Activated T-helper 17 cell treated with anti-CD3 and anti-CD28 coated beads, Interleukin-2, amount 50 U/mL, for 72 hours (primary cell): ENCODE measurements at regions not wholly inside any gene's neighbourhood (a gene's known extent, or its start where the extent isn't known, plus 50 kb on each side); places are given as distances from the start of the nearest gene placed in this dataset.

Experiments used
- ATAC-seq: fragments of 150-1000 bp; cut with Tn5 transposase; replicated peaks from 2 replicates; pipeline ENCODE4 v1.10.0; 2021; ENCODE audit warnings: mild to moderate bottlenecking, moderate library complexity
- H3K27ac Mint-ChIP-seq: one replicate; pipeline ENCODE4 v1.8.0; 2022; ENCODE audit warnings: mixed read lengths
- H3K27me3 Mint-ChIP-seq: one replicate; pipeline ENCODE4 v1.8.0; 2022; ENCODE audit warnings: mixed read lengths
- H3K36me3 Mint-ChIP-seq: one replicate; pipeline ENCODE4 v1.8.0; 2022; ENCODE audit warnings: low read depth, mild to moderate bottlenecking, mixed read lengths
- H3K4me1 Mint-ChIP-seq: one replicate; pipeline ENCODE4 v1.8.0; 2022; ENCODE audit warnings: mixed read lengths
- H3K4me3 Mint-ChIP-seq: one replicate; pipeline ENCODE4 v1.8.0; 2022; ENCODE audit warnings: mild to moderate bottlenecking, mixed read lengths
- H3K9me3 Mint-ChIP-seq: one replicate; pipeline ENCODE4 v1.8.0; 2022; ENCODE audit warnings: mixed read lengths

- no peaks in the 10 kb centered on the region for H3K36me3 Mint-ChIP-seq
- H3K27me3 Mint-ChIP-seq = no peaks in the 10 kb centered on the region
- H3K27ac Mint-ChIP-seq = no peak overlapping the region
- no peak overlapping the region for H3K4me3 Mint-ChIP-seq
- no peaks in the 10 kb centered on the region for H3K4me1 Mint-ChIP-seq
- ATAC-seq = no peak
- peaks cover 25% of the 10 kb centered on the region for H3K9me3 Mint-ChIP-seq
These were observed 635.3 kb downstream of the CDH11 start for GRCh38 chr16:64486561-64486960.

- no peak for ATAC-seq
- Mint-ChIP-seq H3K4me1 (no peaks in the 10 kb centered on the region), H3K4me3 (no peak overlapping the region), H3K36me3 (no peaks in the 10 kb centered on the region), H3K9me3 (peaks cover 16% of the 10 kb centered on the region), H3K27ac (no peak overlapping the region), H3K27me3 (no peaks in the 10 kb centered on the region)
These were observed 640.4 kb downstream of the CDH11 start for GRCh38 chr16:64481497-64481896.

- no peak for ATAC-seq
- H3K27ac Mint-ChIP-seq = no peak overlapping the region
- H3K27me3 Mint-ChIP-seq = no peaks in the 10 kb centered on the region
- H3K4me3 Mint-ChIP-seq = no peak overlapping the region
- peaks cover 24% of the 10 kb centered on the region for H3K9me3 Mint-ChIP-seq
- H3K4me1 Mint-ChIP-seq = no peaks in the 10 kb centered on the region
- no peaks in the 10 kb centered on the region for H3K36me3 Mint-ChIP-seq
These were observed 643.5 kb downstream of the CDH11 start for GRCh38 chr16:64478252-64478906.

GRCh38 chr16:64475627-64476351 lies 646.1 kb downstream of the CDH11 start:
- Mint-ChIP-seq H3K27me3 (no peaks in the 10 kb centered on the region), H3K9me3 (peaks cover 26% of the 10 kb centered on the region), H3K4me1 (no peaks in the 10 kb centered on the region), H3K27ac (no peak overlapping the region), H3K36me3 (no peaks in the 10 kb centered on the region), H3K4me3 (no peak overlapping the region)
- no peak for ATAC-seq

GRCh38 chr16:64470916-64471315 lies 650.9 kb downstream of the CDH11 start:
- no peak overlapping the region for H3K4me3 Mint-ChIP-seq
- no peaks in the 10 kb centered on the region for H3K4me1 Mint-ChIP-seq
- H3K27me3 Mint-ChIP-seq = no peaks in the 10 kb centered on the region
- no peak overlapping the region for H3K27ac Mint-ChIP-seq
- ATAC-seq = no peak
- no peaks in the 10 kb centered on the region for H3K36me3 Mint-ChIP-seq
- peaks cover 20% of the 10 kb centered on the region for H3K9me3 Mint-ChIP-seq

- no peaks in the 10 kb centered on the region for H3K36me3 Mint-ChIP-seq
- ATAC-seq = no peak
These were observed 651.8 kb downstream of the CDH11 start for GRCh38 chr16:64469906-64470702.

GRCh38 chr16:64469351-64469750 lies 652.5 kb downstream of the CDH11 start:
- peaks cover 14% of the 10 kb centered on the region for H3K9me3 Mint-ChIP-seq
- H3K4me1 Mint-ChIP-seq = no peaks in the 10 kb centered on the region
- H3K27me3 Mint-ChIP-seq = no peaks in the 10 kb centered on the region
- H3K27ac Mint-ChIP-seq = no peak overlapping the region
- H3K4me3 Mint-ChIP-seq = no peak overlapping the region
- no peaks in the 10 kb centered on the region for H3K36me3 Mint-ChIP-seq
- no peak for ATAC-seq

More at GRCh38 chr16:64469906-64470702, 651.8 kb downstream of the CDH11 start:
- Mint-ChIP-seq H3K27ac (no peak overlapping the region), H3K4me1 (no peaks in the 10 kb centered on the region), H3K27me3 (no peaks in the 10 kb centered on the region), H3K4me3 (no peak overlapping the region), H3K9me3 (peaks cover 14% of the 10 kb centered on the region)

- H3K27ac Mint-ChIP-seq = no peak overlapping the region
- H3K4me1 Mint-ChIP-seq = no peaks in the 10 kb centered on the region
- no peaks in the 10 kb centered on the region for H3K36me3 Mint-ChIP-seq
- no peak for ATAC-seq
- no peaks in the 10 kb centered on the region for H3K27me3 Mint-ChIP-seq
- peaks cover 11% of the 10 kb centered on the region for H3K9me3 Mint-ChIP-seq
- no peak overlapping the region for H3K4me3 Mint-ChIP-seq
These were observed 653.3 kb downstream of the CDH11 start for GRCh38 chr16:64468515-64469090.

GRCh38 chr16:64459821-64460220 lies 662.0 kb downstream of the CDH11 start:
- Mint-ChIP-seq H3K4me3 (no peak overlapping the region), H3K36me3 (no peaks in the 10 kb centered on the region), H3K27me3 (no peaks in the 10 kb centered on the region), H3K4me1 (no peaks in the 10 kb centered on the region), H3K27ac (no peak overlapping the region), H3K9me3 (peaks cover 22% of the 10 kb centered on the region)
- ATAC-seq = no peak

GRCh38 chr16:64459402-64459801 lies 662.5 kb downstream of the CDH11 start:
- no peak for ATAC-seq
- peaks cover 26% of the 10 kb centered on the region for H3K9me3 Mint-ChIP-seq
- no peak overlapping the region for H3K27ac Mint-ChIP-seq
- H3K36me3 Mint-ChIP-seq = no peaks in the 10 kb centered on the region
- no peak overlapping the region for H3K4me3 Mint-ChIP-seq
- H3K27me3 Mint-ChIP-seq = no peaks in the 10 kb centered on the region
- H3K4me1 Mint-ChIP-seq = no peaks in the 10 kb centered on the region

GRCh38 chr16:64455275-64455674 lies 666.6 kb downstream of the CDH11 start:
- no peak overlapping the region for H3K4me3 Mint-ChIP-seq
- no peak overlapping the region for H3K27ac Mint-ChIP-seq
- H3K9me3 Mint-ChIP-seq = peaks cover 19% of the 10 kb centered on the region
- no peaks in the 10 kb centered on the region for H3K36me3 Mint-ChIP-seq
- no peak for ATAC-seq
- H3K27me3 Mint-ChIP-seq = no peaks in the 10 kb centered on the region
- no peaks in the 10 kb centered on the region for H3K4me1 Mint-ChIP-seq

GRCh38 chr16:64453646-64454045 lies 668.2 kb downstream of the CDH11 start:
- no peak for ATAC-seq
- no peaks in the 10 kb centered on the region for H3K27me3 Mint-ChIP-seq
- H3K4me1 Mint-ChIP-seq = no peaks in the 10 kb centered on the region
- H3K27ac Mint-ChIP-seq = no peak overlapping the region
- H3K9me3 Mint-ChIP-seq = peaks cover 18% of the 10 kb centered on the region
- no peaks in the 10 kb centered on the region for H3K36me3 Mint-ChIP-seq
- H3K4me3 Mint-ChIP-seq = no peak overlapping the region

- Mint-ChIP-seq H3K27me3 (no peaks in the 10 kb centered on the region), H3K4me3 (no peak overlapping the region), H3K4me1 (no peaks in the 10 kb centered on the region), H3K9me3 (peaks cover 18% of the 10 kb centered on the region), H3K36me3 (no peaks in the 10 kb centered on the region), H3K27ac (no peak overlapping the region)
- no peak for ATAC-seq
These were observed 669.4 kb downstream of the CDH11 start for GRCh38 chr16:64452446-64452845.

- Mint-ChIP-seq H3K9me3 (peaks cover 14% of the 10 kb centered on the region), H3K4me3 (no peak overlapping the region), H3K27ac (no peak overlapping the region), H3K27me3 (no peaks in the 10 kb centered on the region), H3K36me3 (no peaks in the 10 kb centered on the region), H3K4me1 (no peaks in the 10 kb centered on the region)
- ATAC-seq = no peak
These were observed 671.7 kb downstream of the CDH11 start for GRCh38 chr16:64450177-64450576.
